ENCODE measurements at regions not wholly inside any gene's neighbourhood (a gene's known extent, or its start where the extent isn't known, plus 50 kb on each side); places are given as distances from the start of the nearest gene placed in this dataset.

- Histone ChIP-seq H3K27ac (ENCODE audit: low read length) (no peak overlapping the region), H3K9me2 (replicated peaks; ENCODE audit: insufficient read depth, low read length) (no peaks in the 10 kb centered on the region), H3K4me3 (ENCODE audit: low read length) (no peak overlapping the region), H4K20me1 (ENCODE audit: insufficient read depth, low read depth, low read length) (no peaks in the 10 kb centered on the region), H3K27me3 (ENCODE audit: low read length) (no peaks in the 10 kb centered on the region), H3K79me2 (ENCODE audit: low read length) (no peaks in the 10 kb centered on the region), H3K9me3 (ENCODE audit: low read length) (no peaks in the 10 kb centered on the region), H3K4me2 (ENCODE audit: low read depth, low read length, poor library complexity, severe bottlenecking) (no peak overlapping the region), H3K36me3 (ENCODE audit: insufficient read depth, low read length) (no peaks in the 10 kb centered on the region), H3K4me1 (ENCODE audit: low read length) (peaks cover 8% of the 10 kb centered on the region), H2AFZ (ENCODE audit: low read length) (no peak overlapping the region), H3K9ac (ENCODE audit: low read length) (no peak overlapping the region)
- DNase-seq: no peak
Observed at GRCh38 chr2:228312172-228312571, 130.7 kb upstream of the SPHKAP start.

GRCh38 chr2:228303960-228304359 is 122.5 kb upstream of the SPHKAP start:
- no peaks in the 10 kb centered on the region for H3K9me2 ChIP-seq (replicated peaks; ENCODE audit: insufficient read depth, low read length)
- H3K27me3 ChIP-seq (ENCODE audit: low read length): no peaks in the 10 kb centered on the region
- H3K4me1 ChIP-seq (ENCODE audit: low read length): no peaks in the 10 kb centered on the region
- H3K4me2 ChIP-seq (ENCODE audit: low read depth, low read length, poor library complexity, severe bottlenecking): no peak overlapping the region
- no peak overlapping the region for H3K27ac ChIP-seq (ENCODE audit: low read length)
- no peak overlapping the region for H3K4me3 ChIP-seq (ENCODE audit: low read length)
- no peak for DNase-seq
- no peaks in the 10 kb centered on the region for H3K36me3 ChIP-seq (ENCODE audit: insufficient read depth, low read length)
- H3K9me3 ChIP-seq (ENCODE audit: low read length): no peaks in the 10 kb centered on the region
- H3K9ac ChIP-seq (ENCODE audit: low read length): no peak overlapping the region
- no peak overlapping the region for H2AFZ ChIP-seq (ENCODE audit: low read length)
- no peaks in the 10 kb centered on the region for H3K79me2 ChIP-seq (ENCODE audit: low read length)
- H4K20me1 ChIP-seq (ENCODE audit: insufficient read depth, low read depth, low read length): no peaks in the 10 kb centered on the region

GRCh38 chr2:228283491-228284171 is 102.1 kb upstream of the SPHKAP start:
- no peak overlapping the region for H2AFZ ChIP-seq (ENCODE audit: low read length)
- no peaks in the 10 kb centered on the region for H3K9me2 ChIP-seq (replicated peaks; ENCODE audit: insufficient read depth, low read length)
- H3K9ac ChIP-seq (ENCODE audit: low read length): no peak overlapping the region
- H3K9me3 ChIP-seq (ENCODE audit: low read length): no peaks in the 10 kb centered on the region
- H3K27ac ChIP-seq (ENCODE audit: low read length): no peak overlapping the region
- DNase-seq: no peak
- H3K4me3 ChIP-seq (ENCODE audit: low read length): no peak overlapping the region
- peaks cover 5% of the 10 kb centered on the region; the same call in 1 of the 2 replicates for H3K4me1 ChIP-seq (ENCODE audit: low read length)
- no peaks in the 10 kb centered on the region for H3K36me3 ChIP-seq (ENCODE audit: insufficient read depth, low read length)
- no peak overlapping the region for H3K4me2 ChIP-seq (ENCODE audit: low read depth, low read length, poor library complexity, severe bottlenecking)
- H3K79me2 ChIP-seq (ENCODE audit: low read length): no peaks in the 10 kb centered on the region
- no peaks in the 10 kb centered on the region for H4K20me1 ChIP-seq (ENCODE audit: insufficient read depth, low read depth, low read length)
- no peaks in the 10 kb centered on the region for H3K27me3 ChIP-seq (ENCODE audit: low read length)

DNA sequence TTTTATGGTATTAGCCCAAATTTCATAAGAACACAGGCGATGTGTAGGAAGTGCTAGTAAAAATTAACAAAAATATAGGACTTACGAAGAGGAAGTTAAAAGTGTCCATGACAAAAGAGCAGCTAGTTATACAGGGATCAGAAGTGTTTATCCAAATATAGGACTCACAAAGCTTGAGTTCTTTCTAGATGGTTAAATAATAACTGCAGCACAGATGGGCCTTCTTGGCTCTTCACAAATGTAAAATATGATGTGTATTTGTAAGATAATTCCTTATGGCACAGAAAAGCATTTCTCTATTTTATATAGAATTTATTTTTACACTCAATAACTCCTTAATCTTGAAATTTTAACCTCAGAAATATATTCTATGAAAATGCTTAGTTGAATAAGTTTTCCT is 100.9 kb upstream of the SPHKAP start:
- no peaks in the 10 kb centered on the region for H3K36me3 ChIP-seq (ENCODE audit: insufficient read depth, low read length)
- H3K79me2 ChIP-seq (ENCODE audit: low read length): no peaks in the 10 kb centered on the region
- H3K9me3 ChIP-seq (ENCODE audit: low read length): no peaks in the 10 kb centered on the region
- no peak overlapping the region for H2AFZ ChIP-seq (ENCODE audit: low read length)
- H3K9me2 ChIP-seq (replicated peaks; ENCODE audit: insufficient read depth, low read length): no peaks in the 10 kb centered on the region
- no peak overlapping the region for H3K4me3 ChIP-seq (ENCODE audit: low read length)
- DNase-seq: no peak
- H3K27ac ChIP-seq (ENCODE audit: low read length): no peak overlapping the region
- no peaks in the 10 kb centered on the region for H3K27me3 ChIP-seq (ENCODE audit: low read length)
- H3K4me1 ChIP-seq (ENCODE audit: low read length): peaks cover 5% of the 10 kb centered on the region; the same call in 1 of the 2 replicates
- no peak overlapping the region for H3K4me2 ChIP-seq (ENCODE audit: low read depth, low read length, poor library complexity, severe bottlenecking)
- no peak overlapping the region for H3K9ac ChIP-seq (ENCODE audit: low read length)
- no peaks in the 10 kb centered on the region for H4K20me1 ChIP-seq (ENCODE audit: insufficient read depth, low read depth, low read length)

DNA sequence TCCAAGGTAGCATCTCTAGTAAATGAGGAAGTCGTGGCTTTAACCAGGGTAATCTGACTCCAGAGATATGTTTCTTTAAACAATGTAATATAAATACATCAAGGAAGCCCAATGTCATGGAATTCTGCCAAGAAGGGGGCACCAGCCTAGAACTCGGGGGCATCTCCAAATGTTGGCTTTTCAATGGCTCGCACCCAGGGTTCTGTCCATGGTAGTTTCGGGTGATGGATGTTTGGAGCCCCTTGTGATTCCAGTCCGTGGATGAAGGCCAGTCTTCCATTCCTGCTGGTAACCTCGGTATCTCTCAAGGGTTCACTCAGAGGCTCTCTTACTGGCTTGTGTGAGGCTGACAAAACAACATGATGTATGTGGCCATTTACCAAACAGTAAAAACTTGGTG is 91.7 kb upstream of the SPHKAP start:
- no peak for DNase-seq
- H3K4me2 ChIP-seq (ENCODE audit: low read depth, low read length, poor library complexity, severe bottlenecking): no peak overlapping the region

GRCh38 chr2:228269351-228269750 is 87.9 kb upstream of the SPHKAP start:
- H3K9me2 ChIP-seq (replicated peaks; ENCODE audit: insufficient read depth, low read length): 0 out of 2 replicates have a peak, but pooled peaks cover 3% of the 10 kb centered on the region
- H4K20me1 ChIP-seq (ENCODE audit: insufficient read depth, low read depth, low read length): no peaks in the 10 kb centered on the region
- no peak overlapping the region for H3K27ac ChIP-seq (ENCODE audit: low read length)
- H3K4me1 ChIP-seq (ENCODE audit: low read length): no peaks in the 10 kb centered on the region
- no peaks in the 10 kb centered on the region for H3K79me2 ChIP-seq (ENCODE audit: low read length)
- no peaks in the 10 kb centered on the region for H3K27me3 ChIP-seq (ENCODE audit: low read length)
- H3K4me2 ChIP-seq (ENCODE audit: low read depth, low read length, poor library complexity, severe bottlenecking): no peak overlapping the region
- no peak overlapping the region for H3K9ac ChIP-seq (ENCODE audit: low read length)
- H2AFZ ChIP-seq (ENCODE audit: low read length): no peak overlapping the region
- no peak for DNase-seq
- H3K36me3 ChIP-seq (ENCODE audit: insufficient read depth, low read length): no peaks in the 10 kb centered on the region
- H3K9me3 ChIP-seq (ENCODE audit: low read length): no peaks in the 10 kb centered on the region
- H3K4me3 ChIP-seq (ENCODE audit: low read length): no peak overlapping the region

More for the DNA sequence above, 91.7 kb upstream of the SPHKAP start:
- no peaks in the 10 kb centered on the region for H3K4me1 ChIP-seq (ENCODE audit: low read length)
- H4K20me1 ChIP-seq (ENCODE audit: insufficient read depth, low read depth, low read length): no peaks in the 10 kb centered on the region
- no peaks in the 10 kb centered on the region for H3K9me3 ChIP-seq (ENCODE audit: low read length)
- H3K27ac ChIP-seq (ENCODE audit: low read length): no peak overlapping the region
- H3K4me3 ChIP-seq (ENCODE audit: low read length): no peak overlapping the region
- no peaks in the 10 kb centered on the region for H3K79me2 ChIP-seq (ENCODE audit: low read length)
- no peaks in the 10 kb centered on the region for H3K27me3 ChIP-seq (ENCODE audit: low read length)
- H3K9ac ChIP-seq (ENCODE audit: low read length): no peak overlapping the region
- no peak overlapping the region for H2AFZ ChIP-seq (ENCODE audit: low read length)
- no peaks in the 10 kb centered on the region for H3K36me3 ChIP-seq (ENCODE audit: insufficient read depth, low read length)
- H3K9me2 ChIP-seq (replicated peaks; ENCODE audit: insufficient read depth, low read length): 0 out of 2 replicates have a peak, but pooled peaks cover 3% of the 10 kb centered on the region

GRCh38 chr2:228268756-228269155 is 87.3 kb upstream of the SPHKAP start:
- Histone ChIP-seq H3K9me2 (replicated peaks; ENCODE audit: insufficient read depth, low read length) (0 out of 2 replicates have a peak, but pooled peaks cover 3% of the 10 kb centered on the region), H3K79me2 (ENCODE audit: low read length) (no peaks in the 10 kb centered on the region), H3K9ac (ENCODE audit: low read length) (no peak overlapping the region), H2AFZ (ENCODE audit: low read length) (no peak overlapping the region), H3K36me3 (ENCODE audit: insufficient read depth, low read length) (no peaks in the 10 kb centered on the region), H3K4me2 (ENCODE audit: low read depth, low read length, poor library complexity, severe bottlenecking) (no peak overlapping the region), H3K9me3 (ENCODE audit: low read length) (no peaks in the 10 kb centered on the region), H3K27me3 (ENCODE audit: low read length) (no peaks in the 10 kb centered on the region), H4K20me1 (ENCODE audit: insufficient read depth, low read depth, low read length) (no peaks in the 10 kb centered on the region), H3K27ac (ENCODE audit: low read length) (no peak overlapping the region), H3K4me3 (ENCODE audit: low read length) (no peak overlapping the region), H3K4me1 (ENCODE audit: low read length) (no peaks in the 10 kb centered on the region)
- no peak for DNase-seq

- Histone ChIP-seq H3K27me3 (ENCODE audit: low read length) (no peaks in the 10 kb centered on the region), H3K9ac (ENCODE audit: low read length) (no peak overlapping the region), H3K4me3 (ENCODE audit: low read length) (no peak overlapping the region), H3K9me2 (replicated peaks; ENCODE audit: insufficient read depth, low read length) (0 out of 2 replicates have a peak, but pooled peaks cover 3% of the 10 kb centered on the region), H3K4me2 (ENCODE audit: low read depth, low read length, poor library complexity, severe bottlenecking) (no peak overlapping the region), H3K4me1 (ENCODE audit: low read length) (no peaks in the 10 kb centered on the region), H2AFZ (ENCODE audit: low read length) (no peak overlapping the region), H3K27ac (ENCODE audit: low read length) (no peak overlapping the region), H3K36me3 (ENCODE audit: insufficient read depth, low read length) (no peaks in the 10 kb centered on the region), H4K20me1 (ENCODE audit: insufficient read depth, low read depth, low read length) (no peaks in the 10 kb centered on the region), H3K79me2 (ENCODE audit: low read length) (no peaks in the 10 kb centered on the region), H3K9me3 (ENCODE audit: low read length) (no peaks in the 10 kb centered on the region)
- no peak for DNase-seq
Observed at GRCh38 chr2:228268301-228268700, 86.8 kb upstream of the SPHKAP start.

All from Karpas-422 (cell line).